AG10803 (cell line): ENCODE measurements at regions not wholly inside any gene's neighbourhood (a gene's known extent, or its start where the extent isn't known, plus 50 kb on each side); places are given as distances from the start of the nearest gene placed in this dataset.

ENCODE experiments used
- DNase-seq: peaks from one replicate; pipeline ENCODE4 v3.0.0; 2010; ENCODE audit warnings: low read depth
- H3K4me3 ChIP-seq: 2 replicates; pipeline ENCODE4 v1.5.1; 2011; ENCODE audit warnings: mild to moderate bottlenecking, low read length, control low read depth
- CTCF ChIP-seq: conservative IDR thresholded peaks from 2 replicates; pipeline ENCODE4 v1.5.1; 2011; ENCODE audit warnings: mild to moderate bottlenecking, low read length, control low read depth, inconsistent platforms

GRCh38 chr20:11838076-11838636 is 79.5 kb upstream of the BTBD3 start:
- no peak for DNase-seq
- H3K4me3 ChIP-seq = no peak overlapping the region
- no peak for TF ChIP-seq CTCF

DNA sequence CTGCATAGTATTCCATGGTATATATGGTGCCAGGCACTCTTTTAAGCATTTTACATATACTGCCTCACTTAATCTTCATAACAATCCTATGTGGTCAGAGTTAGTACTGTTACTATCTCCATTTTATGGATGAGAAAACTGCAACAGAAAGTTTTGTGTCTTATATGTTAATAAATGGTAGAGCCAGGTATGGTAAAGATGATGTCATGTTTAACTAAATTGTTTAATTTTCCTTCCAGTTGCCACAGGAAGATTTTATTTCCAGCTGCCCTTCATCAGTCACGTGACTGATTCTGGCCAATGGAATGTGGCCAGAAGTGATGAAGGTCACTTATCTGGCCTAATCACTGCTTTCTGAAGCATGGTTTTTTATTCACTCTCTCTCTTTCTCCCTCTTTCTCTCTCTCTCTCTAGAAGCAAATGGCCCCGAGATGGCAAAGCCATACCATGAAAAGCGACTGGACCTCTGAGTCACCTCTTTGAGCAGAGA is 75.7 kb upstream of the BTBD3 start:
- no peak for TF ChIP-seq CTCF
- no peak for DNase-seq
- H3K4me3 ChIP-seq = no peak overlapping the region

DNA sequence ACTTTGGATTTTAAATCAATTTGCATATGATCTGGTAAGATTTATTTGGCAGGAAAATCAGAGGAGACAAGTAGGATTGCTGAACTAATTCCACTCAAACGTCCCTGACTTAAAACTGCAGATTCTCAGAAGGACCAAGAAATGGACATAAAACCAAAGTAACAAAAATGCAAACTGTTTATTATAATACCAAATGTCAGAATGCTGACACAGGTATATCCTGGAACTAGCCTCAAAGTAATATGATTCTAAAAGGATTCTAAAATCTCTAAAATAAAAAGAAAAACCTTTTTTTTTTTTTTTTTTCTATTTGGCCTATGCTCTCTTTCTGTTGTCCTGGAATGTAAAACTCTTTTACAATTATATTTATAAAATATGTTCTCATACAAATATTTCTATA is 74.4 kb upstream of the BTBD3 start:
- DNase-seq = no peak
- H3K4me3 ChIP-seq = no peak overlapping the region

GRCh38 chr20:11844691-11845090 is 73.0 kb upstream of the BTBD3 start:
- TF ChIP-seq CTCF = no peak
- DNase-seq = peak; percentile 70
- no peak overlapping the region for H3K4me3 ChIP-seq

More for the DNA sequence above, 74.4 kb upstream of the BTBD3 start:
- TF ChIP-seq CTCF = no peak

- H3K4me3 ChIP-seq = no peak overlapping the region
- TF ChIP-seq CTCF = no peak
- peak; percentile 50 for DNase-seq
Measured at GRCh38 chr20:11845340-11845739, 72.4 kb upstream of the BTBD3 start.

GRCh38 chr20:11846131-11846530 is 71.6 kb upstream of the BTBD3 start:
- no peak overlapping the region for H3K4me3 ChIP-seq
- TF ChIP-seq CTCF = no peak
- DNase-seq = no peak

DNA sequence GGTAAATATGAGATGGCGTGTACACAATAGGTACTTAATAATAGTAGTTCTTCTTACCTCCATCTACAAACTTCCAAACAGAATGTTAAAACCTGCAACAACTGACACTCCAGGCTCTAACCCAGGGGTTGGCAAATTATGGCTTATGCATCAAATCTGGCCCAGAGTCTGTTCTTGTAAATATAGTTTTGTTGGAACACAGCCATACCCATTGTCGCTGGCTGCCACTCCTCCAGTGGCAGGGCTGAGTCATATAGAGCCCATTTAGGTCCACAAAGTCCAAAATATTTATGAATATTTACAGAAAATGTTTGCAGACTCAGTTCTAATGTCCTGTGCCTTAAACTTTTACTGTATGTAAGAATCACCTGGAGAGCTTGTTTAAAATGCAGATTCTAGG is 69.9 kb upstream of the BTBD3 start:
- DNase-seq = no peak

More for the DNA sequence above, 69.9 kb upstream of the BTBD3 start:
- no peak overlapping the region for H3K4me3 ChIP-seq
- TF ChIP-seq CTCF = no peak
